ENCODE measurements at regions not wholly inside any gene's neighbourhood (a gene's known extent, or its start where the extent isn't known, plus 50 kb on each side); places are given as distances from the start of the nearest gene placed in this dataset.

GRCh38 chr4:77481856-77482255 lies 123.8 kb upstream of the CXCL13 start:
- DNase-seq (ENCODE audit: low read depth) = no peak
- TF ChIP-seq CTCF (IDR thresholded peaks at IDR 0.05; ENCODE audit: control insufficient read depth, insufficient read depth, low read depth, low read length, missing control alignments) = no peak
- H3K4me3 ChIP-seq (ENCODE audit: control insufficient read depth, low read depth, low read length) = no peak overlapping the region

GRCh38 chr4:77488882-77489281 lies 116.7 kb upstream of the CXCL13 start:
- DNase-seq (ENCODE audit: low read depth) = no peak
- H3K4me3 ChIP-seq (ENCODE audit: control insufficient read depth, low read depth, low read length) = no peak overlapping the region
- TF ChIP-seq CTCF (IDR thresholded peaks at IDR 0.05; ENCODE audit: control insufficient read depth, insufficient read depth, low read depth, low read length, missing control alignments) = no peak

- H3K4me3 ChIP-seq (ENCODE audit: control insufficient read depth, low read depth, low read length) = no peak overlapping the region
- no peak for DNase-seq (ENCODE audit: low read depth)
- no peak for TF ChIP-seq CTCF (IDR thresholded peaks at IDR 0.05; ENCODE audit: control insufficient read depth, insufficient read depth, low read depth, low read length, missing control alignments)
These were observed 112.4 kb upstream of the CXCL13 start for GRCh38 chr4:77493120-77493752.

GRCh38 chr4:77493829-77494551 lies 111.6 kb upstream of the CXCL13 start:
- no peak for DNase-seq (ENCODE audit: low read depth)
- no peak for TF ChIP-seq CTCF (IDR thresholded peaks at IDR 0.05; ENCODE audit: control insufficient read depth, insufficient read depth, low read depth, low read length, missing control alignments)
- no peak overlapping the region for H3K4me3 ChIP-seq (ENCODE audit: control insufficient read depth, low read depth, low read length)

- TF ChIP-seq CTCF (IDR thresholded peaks at IDR 0.05; ENCODE audit: control insufficient read depth, insufficient read depth, low read depth, low read length, missing control alignments) = no peak
- no peak for DNase-seq (ENCODE audit: low read depth)
- H3K4me3 ChIP-seq (ENCODE audit: control insufficient read depth, low read depth, low read length) = no peak overlapping the region
These were observed 109.2 kb upstream of the CXCL13 start for GRCh38 chr4:77496457-77496856.

- no peak for TF ChIP-seq CTCF (IDR thresholded peaks at IDR 0.05; ENCODE audit: control insufficient read depth, insufficient read depth, low read depth, low read length, missing control alignments)
- no peak for DNase-seq (ENCODE audit: low read depth)
- H3K4me3 ChIP-seq (ENCODE audit: control insufficient read depth, low read depth, low read length) = no peak overlapping the region
These were observed 104.8 kb upstream of the CXCL13 start for GRCh38 chr4:77500801-77501200.

Measured in AG09309 (cell line).